22Rv1 (cell line): ENCODE measurements at regions not wholly inside any gene's neighbourhood (a gene's known extent, or its start where the extent isn't known, plus 50 kb on each side); places are given as distances from the start of the nearest gene placed in this dataset.

Source experiments
- CTCF ChIP-seq: fragments of 450-650 bp; IDR thresholded peaks from 2 replicates; pipeline ENCODE4 v1.5.1; 2017; ENCODE audit warnings: mild to moderate bottlenecking
- ZFX ChIP-seq: fragments of 450-650 bp; IDR thresholded peaks from 2 replicates; pipeline ENCODE4 v1.6.1; 2017; ENCODE audit warnings: antibody characterized with exemption, borderline replicate concordance

- no peak for TF ChIP-seq CTCF
- no peak for TF ChIP-seq ZFX
Measured at GRCh38 chr11:25863986-25864385, 467.9 kb upstream of the ANO3 start.
